Neuronal stem cell (in vitro differentiated cells): ENCODE measurements at regions not wholly inside any gene's neighbourhood (a gene's known extent, or its start where the extent isn't known, plus 50 kb on each side); places are given as distances from the start of the nearest gene placed in this dataset.

Experiments
- DNase-seq: peaks from one replicate; pipeline ENCODE4 v3.0.0-alpha.2; 2013; ENCODE audit warnings: low spot score
- H2AFZ ChIP-seq: one replicate; pipeline ENCODE4 v1.6.1; 2013; ENCODE audit warnings: mild to moderate bottlenecking, low read length, inconsistent platforms
- H2AK5ac ChIP-seq: 2 replicates; pipeline ENCODE4 v1.6.1; 2013; ENCODE audit warnings: low read depth, mild to moderate bottlenecking, inconsistent platforms, low read length, moderate library complexity, mixed read lengths
- H2BK120ac ChIP-seq: 2 replicates; pipeline ENCODE4 v1.6.1; 2013; ENCODE audit warnings: low read depth, mild to moderate bottlenecking, inconsistent platforms, low read length, moderate library complexity, mixed read lengths
- H2BK12ac ChIP-seq: one replicate; pipeline ENCODE4 v1.6.1; 2013; ENCODE audit warnings: low read length, inconsistent platforms
- H2BK15ac ChIP-seq: 2 replicates; pipeline ENCODE4 v1.6.1; 2013; ENCODE audit warnings: mild to moderate bottlenecking, low read length, inconsistent platforms, mixed read lengths
- H2BK5ac ChIP-seq: one replicate; pipeline ENCODE4 v1.6.1; 2013; ENCODE audit warnings: inconsistent platforms, mild to moderate bottlenecking, low read length, moderate library complexity
- H3K14ac ChIP-seq: one replicate; pipeline ENCODE4 v1.6.1; 2013; ENCODE audit warnings: low read length, inconsistent platforms
- H3K18ac ChIP-seq: 2 replicates; pipeline ENCODE4 v1.6.1; 2013; ENCODE audit warnings: low read length, inconsistent platforms
- H3K23ac ChIP-seq: 2 replicates; pipeline ENCODE4 v1.6.1; 2013; ENCODE audit warnings: low read depth, mild to moderate bottlenecking, mixed read lengths, low read length, inconsistent platforms; ENCODE audit not compliant: poor library complexity
- H3K27ac ChIP-seq: replicated peaks from 3 replicates; pipeline ENCODE4 v1.5.1; 2013; ENCODE audit warnings: low read length, inconsistent platforms
- H3K27me3 ChIP-seq, 3 experiments: 2 replicates each; pipeline ENCODE4 v1.6.1; 2013; ENCODE audit warnings: low read length in 3 of 3, mild to moderate bottlenecking in 2 of 3, inconsistent platforms in 1 of 3, low read depth in 1 of 3, mixed read lengths in 1 of 3, moderate library complexity in 1 of 3; ENCODE audit not compliant: control insufficient read depth in 3 of 3, insufficient read depth in 3 of 3
- H3K36me3 ChIP-seq, 2 donors: replicated peaks in 1 of 2; 2 replicates each; pipeline ENCODE4 v1.6.1; 2013; ENCODE audit warnings: low read length in 2 of 2; ENCODE audit not compliant: control insufficient read depth in 2 of 2, insufficient read depth in 2 of 2
- H3K4ac ChIP-seq: 2 replicates; pipeline ENCODE4 v1.6.1; 2013; ENCODE audit warnings: inconsistent platforms, mild to moderate bottlenecking, low read length, moderate library complexity
- H3K4me1 ChIP-seq, 2 donors: 1 replicate in 1 of 2; 2 replicates in 1 of 2; pipeline ENCODE4 v1.6.1; 2013; ENCODE audit warnings: low read length in 2 of 2, low read depth in 1 of 2; ENCODE audit not compliant: control insufficient read depth in 2 of 2, insufficient read depth in 1 of 2
- H3K4me2 ChIP-seq: one replicate; pipeline ENCODE4 v1.6.1; 2013; ENCODE audit warnings: mild to moderate bottlenecking, low read length, inconsistent platforms; ENCODE audit not compliant: insufficient read depth, poor library complexity, severe bottlenecking
- H3K4me3 ChIP-seq, 2 donors: 2 replicates each; pipeline ENCODE4 v1.5.1; 2013; ENCODE audit warnings: low read length in 2 of 2, mild to moderate bottlenecking in 2 of 2, inconsistent platforms in 1 of 2, moderate library complexity in 1 of 2
- H3K79me1 ChIP-seq: one replicate; pipeline ENCODE4 v1.6.1; 2013; ENCODE audit warnings: low read depth, mild to moderate bottlenecking, inconsistent platforms, low read length, moderate library complexity
- H3K9ac ChIP-seq: one replicate; pipeline ENCODE4 v1.6.1; 2013; ENCODE audit warnings: mild to moderate bottlenecking, low read depth, low read length, inconsistent platforms; ENCODE audit not compliant: poor library complexity
- H3K9me3 ChIP-seq, 2 donors: replicated peaks in 1 of 2; 2 replicates each; pipeline versions ENCODE3 to v1.6.1; 2013; ENCODE audit warnings: low read length in 2 of 2, mild to moderate bottlenecking in 2 of 2, inconsistent platforms in 1 of 2, low read depth in 1 of 2, mixed read lengths in 1 of 2, moderate library complexity in 1 of 2; ENCODE audit not compliant: control insufficient read depth in 2 of 2, insufficient read depth in 1 of 2
- H4K8ac ChIP-seq: one replicate; pipeline ENCODE4 v1.6.1; 2013; ENCODE audit warnings: low read depth, mild to moderate bottlenecking, inconsistent platforms, low read length, moderate library complexity
- H4K91ac ChIP-seq: one replicate; pipeline ENCODE4 v1.6.1; 2013; ENCODE audit warnings: low read length, low read depth, mild to moderate bottlenecking, inconsistent platforms; ENCODE audit not compliant: poor library complexity
- WGBS, 2 donors: extraction: QIAGEN DNeasy Blood & Tissue Kit; methylation state at CpG; one replicate each; pipeline ENCODE4 v1.1.7; 2013; ENCODE audit warnings: missing lambda C conversion rate in 2 of 2, mixed read lengths in 1 of 2; ENCODE audit not compliant: insufficient read length in 2 of 2, insufficient replicate concordance in 1 of 2; ENCODE audit errors: extremely low coverage in 2 of 2; 5-methylcytosine and 5-hydroxymethylcytosine counted together

- no peak overlapping the region for H2AK5ac ChIP-seq
- H2BK15ac ChIP-seq: no peak overlapping the region
- WGBS, 2 donors: no CpG with 5 or more reads among the region's 3 CpGs
- H2BK120ac ChIP-seq: no peak overlapping the region
- no peak overlapping the region for H3K14ac ChIP-seq
- no peak overlapping the region for H3K23ac ChIP-seq
- H3K27me3 ChIP-seq: no peaks in the 10 kb centered on the region
- no peaks in the 10 kb centered on the region for H3K4me1 ChIP-seq
- no peaks in the 10 kb centered on the region for H3K9me3 ChIP-seq
- DNase-seq: no peak
- H3K18ac ChIP-seq: no peak overlapping the region
- no peak overlapping the region for H2BK12ac ChIP-seq
- no peak overlapping the region for H3K27ac ChIP-seq
- no peaks in the 10 kb centered on the region for H3K36me3 ChIP-seq
- no peak overlapping the region for H3K4me3 ChIP-seq
- H2BK5ac ChIP-seq: no peak overlapping the region
- no peak overlapping the region for H3K4me2 ChIP-seq
- no peaks in the 10 kb centered on the region for H3K79me1 ChIP-seq
- H3K4ac ChIP-seq: no peak overlapping the region
- H2AFZ ChIP-seq: no peak overlapping the region
- no peak overlapping the region for H4K91ac ChIP-seq
- H4K8ac ChIP-seq: no peak overlapping the region
- H3K9ac ChIP-seq: no peak overlapping the region
These were observed 671.4 kb downstream of the ZNF674 start for GRCh38 chrX:45873781-45874180.

GRCh38 chrX:45872480-45872879 lies 671.8 kb upstream of the DIPK2B start:
- no peak overlapping the region for H2BK120ac ChIP-seq
- no peaks in the 10 kb centered on the region for H3K27me3 ChIP-seq
- H3K9me3 ChIP-seq: no peaks in the 10 kb centered on the region
- WGBS, 2 donors: no CpG with 5 or more reads among the region's 1 CpG
- H3K18ac ChIP-seq: no peak overlapping the region
- no peak overlapping the region for H3K4me3 ChIP-seq
- no peak overlapping the region for H3K27ac ChIP-seq
- H3K23ac ChIP-seq: no peak overlapping the region
- no peak overlapping the region for H3K4me2 ChIP-seq
- DNase-seq: no peak
- H3K9ac ChIP-seq: no peak overlapping the region
- H4K91ac ChIP-seq: no peak overlapping the region
- H3K36me3 ChIP-seq: no peaks in the 10 kb centered on the region
- no peak overlapping the region for H3K14ac ChIP-seq
- no peak overlapping the region for H3K4ac ChIP-seq
- no peak overlapping the region for H2BK15ac ChIP-seq
- H3K4me1 ChIP-seq: no peaks in the 10 kb centered on the region
- H2BK12ac ChIP-seq: no peak overlapping the region
- no peak overlapping the region for H2AFZ ChIP-seq
- H2BK5ac ChIP-seq: no peak overlapping the region
- no peak overlapping the region for H4K8ac ChIP-seq
- no peak overlapping the region for H2AK5ac ChIP-seq
- H3K79me1 ChIP-seq: no peaks in the 10 kb centered on the region

- H3K23ac ChIP-seq: no peak overlapping the region
- no peak overlapping the region for H3K27ac ChIP-seq
- H3K36me3 ChIP-seq: no peaks in the 10 kb centered on the region
- no peak overlapping the region for H2AFZ ChIP-seq
- H3K4me3 ChIP-seq: no peak overlapping the region
- H4K91ac ChIP-seq: no peak overlapping the region
- H2BK12ac ChIP-seq: no peak overlapping the region
- H3K9ac ChIP-seq: no peak overlapping the region
- no peaks in the 10 kb centered on the region for H3K4me1 ChIP-seq
- no peak overlapping the region for H2BK15ac ChIP-seq
- no peak overlapping the region for H2BK5ac ChIP-seq
- no peak overlapping the region for H3K4ac ChIP-seq
- no peak for DNase-seq
- no peak overlapping the region for H3K4me2 ChIP-seq
- no peak overlapping the region for H2BK120ac ChIP-seq
- H3K9me3 ChIP-seq: no peaks in the 10 kb centered on the region
- H2AK5ac ChIP-seq: no peak overlapping the region
- WGBS, 2 donors: no CpG with 5 or more reads among the region's 1 CpG
- no peak overlapping the region for H4K8ac ChIP-seq
- no peak overlapping the region for H3K18ac ChIP-seq
- H3K14ac ChIP-seq: no peak overlapping the region
- no peaks in the 10 kb centered on the region for H3K79me1 ChIP-seq
- no peaks in the 10 kb centered on the region for H3K27me3 ChIP-seq
These were observed 667.7 kb upstream of the DIPK2B start for GRCh38 chrX:45868425-45868824.

GRCh38 chrX:45862801-45863200 lies 662.1 kb upstream of the DIPK2B start:
- Histone ChIP-seq H3K4ac (no peak overlapping the region), H3K4me3 (no peak overlapping the region), H3K9ac (no peak overlapping the region), H3K23ac (no peak overlapping the region), H3K79me1 (no peaks in the 10 kb centered on the region), H3K27me3 (no peaks in the 10 kb centered on the region), H4K8ac (no peak overlapping the region), H3K4me2 (no peak overlapping the region), H2AFZ (no peak overlapping the region), H3K14ac (no peak overlapping the region), H2BK15ac (no peak overlapping the region), H3K9me3 (no peaks in the 10 kb centered on the region), H3K27ac (no peak overlapping the region), H2BK12ac (no peak overlapping the region), H4K91ac (no peak overlapping the region), H3K36me3 (no peaks in the 10 kb centered on the region), H2AK5ac (no peak overlapping the region), H2BK5ac (no peak overlapping the region), H3K18ac (no peak overlapping the region), H2BK120ac (no peak overlapping the region), H3K4me1 (no peaks in the 10 kb centered on the region)
- no CpG with 5 or more reads among the region's 1 CpG for WGBS, 2 donors
- DNase-seq: no peak
